T-cell (primary cell): ENCODE measurements at regions not wholly inside any gene's neighbourhood (a gene's known extent, or its start where the extent isn't known, plus 50 kb on each side); places are given as distances from the start of the nearest gene placed in this dataset.

ENCODE experiments used
- ATAC-seq, 4 experiments: fragments of 200-7000 bp in 3 of 4; fragments of 150-1000 bp in 1 of 4; cut with Tn5 transposase; replicated peaks in 1 of 4; 1 replicate in 3 of 4; 2 replicates in 1 of 4; pipeline ENCODE4 v1.10.0; 2021; ENCODE audit warnings: moderate library complexity in 3 of 4, mild to moderate bottlenecking in 2 of 4, moderate number of reproducible peaks in 1 of 4
- CTCF ChIA-PET, 2 donors: fragments of 300-600 bp; sonication (Branson Sonifier 250); formaldehyde crosslinking; loops; one replicate each; lab custom pipeline; 2022; ENCODE audit warnings: antibody characterized with exemption in 2 of 2; lab: Charles Lee
- POLR2A ChIA-PET, 2 donors: fragments of 300-600 bp; sonication (Branson Sonifier 250); formaldehyde crosslinking; loops; one replicate each; lab custom pipeline; 2022; ENCODE audit warnings: antibody characterized with exemption in 2 of 2; lab: Charles Lee
- DNase-seq, 35 experiments: peaks; one replicate each; pipeline versions ENCODE4 v3.0.0 to v3.0.0-alpha.2; 2013 to 2023
- H3K27ac ChIP-seq: one replicate; pipeline ENCODE4 v1.5.1; 2013; ENCODE audit warnings: low read length
- H3K27me3 ChIP-seq, 2 experiments: replicated peaks in 1 of 2; 1 replicate in 1 of 2; 2 replicates in 1 of 2; pipeline versions ENCODE4 v1.6.1 to v1.7.0; 2013; ENCODE audit warnings: low read length in 1 of 2, mixed read lengths in 1 of 2; ENCODE audit not compliant: control insufficient read depth in 2 of 2, insufficient read depth in 2 of 2; ENCODE audit errors: extremely low read depth in 1 of 2
- H3K36me3 ChIP-seq, 2 donors: 1 replicate in 1 of 2; 2 replicates in 1 of 2; pipeline versions ENCODE4 v1.6.1 to v1.7.0; 2013; ENCODE audit warnings: low read length in 1 of 2; ENCODE audit not compliant: control insufficient read depth in 2 of 2, insufficient read depth in 1 of 2; ENCODE audit errors: extremely low read depth in 1 of 2
- H3K4me1 ChIP-seq, 2 experiments: 1 replicate in 1 of 2; 2 replicates in 1 of 2; pipeline versions ENCODE4 v1.6.1 to v1.7.0; 2013; ENCODE audit warnings: low read length in 2 of 2, mixed read lengths in 1 of 2; ENCODE audit not compliant: insufficient read depth in 2 of 2, control insufficient read depth in 1 of 2; ENCODE audit errors: extremely low read depth in 1 of 2
- H3K4me3 ChIP-seq, 2 donors: 1 replicate in 1 of 2; 2 replicates in 1 of 2; pipeline versions ENCODE4 v1.5.1 to v1.7.0; 2013; ENCODE audit warnings: mild to moderate bottlenecking in 2 of 2, low read length in 1 of 2, moderate library complexity in 1 of 2; ENCODE audit not compliant: control insufficient read depth in 1 of 2; ENCODE audit errors: extremely low read depth in 1 of 2
- H3K9me3 ChIP-seq: 2 replicates; pipeline ENCODE4 v1.7.0; 2013
- H3K27ac Mint-ChIP-seq, 2 donors: one replicate each; pipeline ENCODE4 v1.8.0; 2020 to 2021; ENCODE audit warnings: mild to moderate bottlenecking in 2 of 2, mixed read lengths in 2 of 2
- H3K27me3 Mint-ChIP-seq, 2 donors: one replicate each; pipeline ENCODE4 v1.8.0; 2021 to 2022; ENCODE audit warnings: mixed read lengths in 2 of 2
- H3K36me3 Mint-ChIP-seq: one replicate; pipeline ENCODE4 v1.8.0; 2021; ENCODE audit warnings: mixed read lengths
- H3K4me1 Mint-ChIP-seq, 3 donors: one replicate each; pipeline ENCODE4 v1.8.0; 2020 to 2022; ENCODE audit warnings: mixed read lengths in 3 of 3, mild to moderate bottlenecking in 1 of 3
- H3K4me3 Mint-ChIP-seq, 3 donors: one replicate each; pipeline ENCODE4 v1.8.0; 2020 to 2022; ENCODE audit warnings: mild to moderate bottlenecking in 3 of 3, mixed read lengths in 3 of 3, moderate library complexity in 3 of 3
- H3K9me3 Mint-ChIP-seq, 3 donors: one replicate each; pipeline ENCODE4 v1.8.0; 2020 to 2022; ENCODE audit warnings: mixed read lengths in 3 of 3
- WGBS: methylation state at CpG from one replicate; pipeline ENCODE4 v1.1.5; 2013; ENCODE audit warnings: missing lambda C conversion rate; ENCODE audit not compliant: insufficient coverage; 5-methylcytosine and 5-hydroxymethylcytosine counted together

- ChIA-PET POLR2A (no interaction called here), CTCF (no interaction called here)
- no peaks in the 10 kb centered on the region for H3K4me1 Mint-ChIP-seq
- no peaks in the 10 kb centered on the region for H3K27me3 Mint-ChIP-seq
- H3K4me3 ChIP-seq: no peak overlapping the region
- no peaks in the 10 kb centered on the region for H3K36me3 ChIP-seq
- DNase-seq (no peak), ATAC-seq (no peak)
- H3K36me3 Mint-ChIP-seq: no peaks in the 10 kb centered on the region
- H3K27me3 ChIP-seq: no peaks in the 10 kb centered on the region
- WGBS: no CpG with 5 or more reads among the region's 1 CpG
- H3K4me1 ChIP-seq: no peaks in the 10 kb centered on the region
- H3K4me3 Mint-ChIP-seq: no peak overlapping the region
- H3K9me3 ChIP-seq: no peaks in the 10 kb centered on the region
- no peak overlapping the region for H3K27ac ChIP-seq
- peaks cover 0 to 3% (median 3%) of the 10 kb centered on the region in 3 donors for H3K9me3 Mint-ChIP-seq
- no peak overlapping the region for H3K27ac Mint-ChIP-seq
Observed at GRCh38 chr2:41432459-41432858, 615.4 kb upstream of the PKDCC start.

- Mint-ChIP-seq H3K27ac (no peak overlapping the region), H3K9me3 (peaks cover 2 to 8% (median 3%) of the 10 kb centered on the region in 3 donors), H3K4me1 (no peaks in the 10 kb centered on the region), H3K36me3 (no peaks in the 10 kb centered on the region), H3K4me3 (no peak overlapping the region), H3K27me3 (no peaks in the 10 kb centered on the region)
- Histone ChIP-seq H3K27me3 (no peaks in the 10 kb centered on the region), H3K27ac (no peak overlapping the region), H3K4me1 (no peaks in the 10 kb centered on the region), H3K4me3 (no peak overlapping the region), H3K36me3 (no peaks in the 10 kb centered on the region), H3K9me3 (no peaks in the 10 kb centered on the region)
- no peak for DNase-seq
- ChIA-PET POLR2A (no interaction called here), CTCF (interaction anchor here in 1 of 2 donors (0.7 kb wide), 1 partner anchor 9 kb away, joined by 3 read pairs; no protein-coding TSS in a partner anchor)
- ATAC-seq: no peak
- WGBS: 25% methylated on average over 1 of the region's 3 CpGs
Observed at GRCh38 chr2:41434991-41435390, 612.8 kb upstream of the PKDCC start.

GRCh38 chr2:41441958-41442357 is 605.9 kb upstream of the PKDCC start:
- CTCF ChIA-PET: no interaction called here

GRCh38 chr2:41445865-41446264 is 602.0 kb upstream of the PKDCC start:
- H3K36me3 ChIP-seq: no peaks in the 10 kb centered on the region
- ATAC-seq: no peak
- H3K9me3 ChIP-seq: no peaks in the 10 kb centered on the region
- H3K27me3 ChIP-seq: peaks cover 0 to 8% of the 10 kb centered on the region in 2 experiments
- CTCF ChIA-PET: no interaction called here
- no peaks in the 10 kb centered on the region for H3K27me3 Mint-ChIP-seq
- no peak overlapping the region for H3K27ac Mint-ChIP-seq
- no peaks in the 10 kb centered on the region for H3K4me1 Mint-ChIP-seq
- no peaks in the 10 kb centered on the region for H3K36me3 Mint-ChIP-seq
- H3K4me1 ChIP-seq: no peaks in the 10 kb centered on the region
- WGBS: 50% methylated on average over 1 of the region's 4 CpGs
- peaks cover 0 to 2% (median 0%) of the 10 kb centered on the region in 3 donors for H3K9me3 Mint-ChIP-seq
- H3K4me3 Mint-ChIP-seq: no peak overlapping the region
- DNase-seq: no peak
- POLR2A ChIA-PET: no interaction called here
- no peak overlapping the region for H3K4me3 ChIP-seq
- H3K27ac ChIP-seq: no peak overlapping the region

More at GRCh38 chr2:41441958-41442357, 605.9 kb upstream of the PKDCC start:
- Histone ChIP-seq H3K4me1 (no peaks in the 10 kb centered on the region), H3K4me3 (no peak overlapping the region), H3K27me3 (peaks cover 0 to 8% of the 10 kb centered on the region in 2 experiments), H3K9me3 (no peaks in the 10 kb centered on the region), H3K27ac (no peak overlapping the region), H3K36me3 (no peaks in the 10 kb centered on the region)
- Mint-ChIP-seq H3K4me1 (no peaks in the 10 kb centered on the region), H3K36me3 (no peaks in the 10 kb centered on the region), H3K27ac (no peak overlapping the region), H3K9me3 (peaks cover 0 to 8% (median 4%) of the 10 kb centered on the region in 3 donors), H3K27me3 (no peaks in the 10 kb centered on the region), H3K4me3 (no peak overlapping the region)
- DNase-seq (no peak), ATAC-seq (no peak)
- POLR2A ChIA-PET: no interaction called here

- ATAC-seq: no peak
- Mint-ChIP-seq H3K4me3 (no peak overlapping the region), H3K36me3 (no peaks in the 10 kb centered on the region), H3K9me3 (peaks cover 0 to 2% (median 0%) of the 10 kb centered on the region in 3 donors), H3K4me1 (no peaks in the 10 kb centered on the region), H3K27ac (no peak overlapping the region), H3K27me3 (no peaks in the 10 kb centered on the region)
- Histone ChIP-seq H3K27ac (no peak overlapping the region), H3K36me3 (no peaks in the 10 kb centered on the region), H3K27me3 (peaks cover 0 to 8% of the 10 kb centered on the region in 2 experiments), H3K4me3 (no peak overlapping the region), H3K4me1 (no peaks in the 10 kb centered on the region), H3K9me3 (no peaks in the 10 kb centered on the region)
- CTCF ChIA-PET: no interaction called here
- POLR2A ChIA-PET: no interaction called here
- DNase-seq: no peak
- no CpG with 5 or more reads among the region's 1 CpG for WGBS
Observed at GRCh38 chr2:41446266-41446665, 601.6 kb upstream of the PKDCC start.

GRCh38 chr2:41448221-41448620 is 599.6 kb upstream of the PKDCC start:
- Histone ChIP-seq H3K27me3 (no peaks in the 10 kb centered on the region), H3K4me1 (no peaks in the 10 kb centered on the region), H3K4me3 (no peak overlapping the region), H3K27ac (no peak overlapping the region), H3K9me3 (no peaks in the 10 kb centered on the region), H3K36me3 (no peaks in the 10 kb centered on the region)
- ATAC-seq (no peak), DNase-seq (no peak)
- H3K9me3 Mint-ChIP-seq: peaks cover 0 to 2% (median under 1%) of the 10 kb centered on the region in 3 donors
- no peak overlapping the region for H3K4me3 Mint-ChIP-seq
- H3K36me3 Mint-ChIP-seq: no peaks in the 10 kb centered on the region
- no peak overlapping the region for H3K27ac Mint-ChIP-seq
- H3K4me1 Mint-ChIP-seq: no peaks in the 10 kb centered on the region
- no CpG with 5 or more reads among the region's 1 CpG for WGBS
- POLR2A ChIA-PET: no interaction called here
- CTCF ChIA-PET: no interaction called here
- H3K27me3 Mint-ChIP-seq: no peaks in the 10 kb centered on the region

- Mint-ChIP-seq H3K36me3 (no peaks in the 10 kb centered on the region), H3K4me1 (peaks cover 0 to 3% (median 2%) of the 10 kb centered on the region in 3 donors), H3K27ac (no peak overlapping the region), H3K9me3 (peaks cover 0 to 4% (median 0%) of the 10 kb centered on the region in 3 donors), H3K27me3 (no peaks in the 10 kb centered on the region), H3K4me3 (no peak overlapping the region)
- no peaks in the 10 kb centered on the region for H3K27me3 ChIP-seq
- H3K4me3 ChIP-seq: no peak overlapping the region
- H3K36me3 ChIP-seq: no peaks in the 10 kb centered on the region
- 90% methylated on average over 2 of the region's 3 CpGs for WGBS
- ChIA-PET CTCF (no interaction called here), POLR2A (no interaction called here)
- no peak for DNase-seq
- no peak overlapping the region for H3K27ac ChIP-seq
- no peaks in the 10 kb centered on the region for H3K9me3 ChIP-seq
- no peaks in the 10 kb centered on the region for H3K4me1 ChIP-seq
- ATAC-seq: no peak
Observed at GRCh38 chr2:41457026-41457425, 590.8 kb upstream of the PKDCC start.
